ENCODE measurements at regions not wholly inside any gene's neighbourhood (a gene's known extent, or its start where the extent isn't known, plus 50 kb on each side); places are given as distances from the start of the nearest gene placed in this dataset.

GRCh38 chr4:170281027-170281426, 191.3 kb upstream of the AADAT start:
- no peak overlapping the region for H2AFZ ChIP-seq (ENCODE audit: low read depth, low read length)

GRCh38 chr4:170278460-170278859, 188.7 kb upstream of the AADAT start:
- Histone ChIP-seq H3K27ac (ENCODE audit: insufficient read depth, low read depth, low read length) (no peak overlapping the region), H2AFZ (ENCODE audit: low read depth, low read length) (no peak overlapping the region), H3K9me1 (replicated peaks; ENCODE audit: control insufficient read depth, extremely low read depth, insufficient read depth, low read length) (no peaks in the 10 kb centered on the region), H3K9me3 (replicated peaks; ENCODE audit: control insufficient read depth, insufficient read depth, low read length) (peaks cover 2% of the 10 kb centered on the region), H3K4me2 (ENCODE audit: insufficient read depth, low read length) (no peak overlapping the region), H3K27me3 (ENCODE audit: control insufficient read depth in 2 of 2, insufficient read depth in 2 of 2, low read length in 2 of 2) (no peaks in the 10 kb centered on the region), H3K36me3 (ENCODE audit: control insufficient read depth in 2 of 2, extremely low read depth in 1 of 2, insufficient read depth in 2 of 2, low read length in 2 of 2) (no peaks in the 10 kb centered on the region), H3K4me3 (replicated peaks in 1 of 3; ENCODE audit: insufficient read depth in 1 of 3, low read depth in 1 of 3, low read length in 3 of 3) (no peak overlapping the region), H3K4me1 (ENCODE audit: control insufficient read depth, extremely low read depth, insufficient read depth, low read length) (no peaks in the 10 kb centered on the region), H4K20me1 (replicated peaks; ENCODE audit: control insufficient read depth, extremely low read depth, insufficient read depth, low read length) (no peaks in the 10 kb centered on the region), H3K79me2 (ENCODE audit: control insufficient read depth, insufficient read depth, low read length) (no peaks in the 10 kb centered on the region), H3K9ac (replicated peaks; ENCODE audit: extremely low read depth, insufficient read depth, low read length) (no peak overlapping the region)
- DNase-seq (ENCODE audit: low read depth, low spot score): no peak
- no TSS peak for BruUV-seq (replicated peaks)
- TF ChIP-seq MYC (IDR thresholded peaks at IDR 0.05; ENCODE audit: low read depth, low read length) (no peak), POLR2A (IDR thresholded peaks at IDR 0.05; ENCODE audit: low read depth, low read length) (no peak), MAX (IDR thresholded peaks at IDR 0.05; ENCODE audit: insufficient read depth, insufficient read length) (no peak), GATA2 (IDR thresholded peaks at IDR 0.05; ENCODE audit: insufficient read depth, insufficient read length, low read depth, low read length) (no peak), POLR2AphosphoS5 (IDR thresholded peaks at IDR 0.05; ENCODE audit: insufficient read depth, low read depth, low read length) (no peak), CTCF (IDR thresholded peaks at IDR 0.05; ENCODE audit: extremely low read depth in 1 of 2, insufficient read depth in 1 of 2, low read depth in 1 of 2, low read length in 2 of 2) (no peak), FOS (IDR thresholded peaks at IDR 0.05; ENCODE audit: borderline replicate concordance, insufficient read depth, low read length) (no peak), JUN (IDR thresholded peaks at IDR 0.05; ENCODE audit: borderline replicate concordance, insufficient read depth, insufficient read length, low read depth) (no peak), EZH2 (IDR thresholded peaks at IDR 0.05; ENCODE audit: borderline replicate concordance, low read depth, low read length, severe bottlenecking) (no peak)
- CTCF ChIA-PET: interaction anchor here (0.7 kb wide), 1 partner anchor 9 kb away, joined by 4 read pairs; no protein-coding TSS in a partner anchor
- intact Hi-C loops (cut with micrococcal nuclease): no loop called here
- POLR2A ChIA-PET: no interaction called here
- dilution Hi-C loops (cut with MboI; ENCODE audit: extremely low pct_ligation_motif_present, low sequenced_read_pairs): no loop called here
- FAIRE-seq: no peak

More at GRCh38 chr4:170281027-170281426, 191.3 kb upstream of the AADAT start:
- Histone ChIP-seq H3K4me1 (ENCODE audit: control insufficient read depth, extremely low read depth, insufficient read depth, low read length) (no peaks in the 10 kb centered on the region), H3K4me3 (replicated peaks in 1 of 3; ENCODE audit: insufficient read depth in 1 of 3, low read depth in 1 of 3, low read length in 3 of 3) (no peak overlapping the region), H3K36me3 (ENCODE audit: control insufficient read depth in 2 of 2, extremely low read depth in 1 of 2, insufficient read depth in 2 of 2, low read length in 2 of 2) (no peaks in the 10 kb centered on the region), H4K20me1 (replicated peaks; ENCODE audit: control insufficient read depth, extremely low read depth, insufficient read depth, low read length) (no peaks in the 10 kb centered on the region), H3K9ac (replicated peaks; ENCODE audit: extremely low read depth, insufficient read depth, low read length) (no peak overlapping the region), H3K4me2 (ENCODE audit: insufficient read depth, low read length) (no peak overlapping the region), H3K79me2 (ENCODE audit: control insufficient read depth, insufficient read depth, low read length) (no peaks in the 10 kb centered on the region), H3K27me3 (ENCODE audit: control insufficient read depth in 2 of 2, insufficient read depth in 2 of 2, low read length in 2 of 2) (no peaks in the 10 kb centered on the region), H3K9me3 (replicated peaks; ENCODE audit: control insufficient read depth, insufficient read depth, low read length) (no peaks in the 10 kb centered on the region), H3K9me1 (replicated peaks; ENCODE audit: control insufficient read depth, extremely low read depth, insufficient read depth, low read length) (no peaks in the 10 kb centered on the region), H3K27ac (ENCODE audit: insufficient read depth, low read depth, low read length) (no peak overlapping the region)
- TF ChIP-seq POLR2A (IDR thresholded peaks at IDR 0.05; ENCODE audit: low read depth, low read length): no peak
- BruUV-seq (replicated peaks): no TSS peak
- ChIA-PET POLR2A (no interaction called here), CTCF (no interaction called here)
- dilution Hi-C loops (cut with MboI; ENCODE audit: extremely low pct_ligation_motif_present, low sequenced_read_pairs) (no loop called here), intact Hi-C loops (cut with micrococcal nuclease) (no loop called here)
- no peak for DNase-seq (ENCODE audit: low read depth, low spot score)
- FAIRE-seq: no peak
